ENCODE measurements at regions not wholly inside any gene's neighbourhood (a gene's known extent, or its start where the extent isn't known, plus 50 kb on each side); places are given as distances from the start of the nearest gene placed in this dataset.

DNA sequence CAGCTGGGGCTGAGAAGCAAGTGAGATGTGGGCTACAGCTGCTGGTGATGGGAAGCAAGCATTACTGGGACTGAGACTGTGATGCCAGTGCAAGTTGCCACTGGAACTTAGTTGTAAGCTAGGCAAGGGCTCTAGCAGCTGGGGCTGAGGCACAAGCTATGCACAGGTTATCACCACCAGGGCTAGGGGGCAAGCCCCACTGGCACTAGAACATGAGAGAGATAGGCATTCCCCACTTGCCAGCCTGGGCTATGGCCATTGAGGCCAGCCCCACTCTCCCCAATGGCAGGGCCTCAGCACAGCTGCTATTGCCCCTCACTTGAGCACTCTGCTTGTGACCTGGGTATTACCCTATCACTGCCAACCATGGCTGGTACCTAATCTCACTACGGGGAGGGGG, 130.8 kb upstream of the SMIM31 start:
- no peaks in the 10 kb centered on the region for H3K36me3 Mint-ChIP-seq
- TF ChIP-seq, protein P1, sequence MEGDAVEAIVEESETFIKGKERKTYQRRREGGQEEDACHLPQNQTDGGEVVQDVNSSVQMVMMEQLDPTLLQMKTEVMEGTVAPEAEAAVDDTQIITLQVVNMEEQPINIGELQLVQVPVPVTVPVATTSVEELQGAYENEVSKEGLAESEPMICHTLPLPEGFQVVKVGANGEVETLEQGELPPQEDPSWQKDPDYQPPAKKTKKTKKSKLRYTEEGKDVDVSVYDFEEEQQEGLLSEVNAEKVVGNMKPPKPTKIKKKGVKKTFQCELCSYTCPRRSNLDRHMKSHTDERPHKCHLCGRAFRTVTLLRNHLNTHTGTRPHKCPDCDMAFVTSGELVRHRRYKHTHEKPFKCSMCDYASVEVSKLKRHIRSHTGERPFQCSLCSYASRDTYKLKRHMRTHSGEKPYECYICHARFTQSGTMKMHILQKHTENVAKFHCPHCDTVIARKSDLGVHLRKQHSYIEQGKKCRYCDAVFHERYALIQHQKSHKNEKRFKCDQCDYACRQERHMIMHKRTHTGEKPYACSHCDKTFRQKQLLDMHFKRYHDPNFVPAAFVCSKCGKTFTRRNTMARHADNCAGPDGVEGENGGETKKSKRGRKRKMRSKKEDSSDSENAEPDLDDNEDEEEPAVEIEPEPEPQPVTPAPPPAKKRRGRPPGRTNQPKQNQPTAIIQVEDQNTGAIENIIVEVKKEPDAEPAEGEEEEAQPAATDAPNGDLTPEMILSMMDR (IDR thresholded peaks at IDR 0.05), result no peak
- no peak overlapping the region for H3K4me2 ChIP-seq (replicated peaks; ENCODE audit: extremely low read depth, low read length, poor library complexity, severe bottlenecking)
- H3K27me3 Mint-ChIP-seq (ENCODE audit: low read depth in 3 of 3), result no peaks in the 10 kb centered on the region
- peaks cover 12 to 14% of the 10 kb centered on the region in 2 donors for H3K9me3 ChIP-seq (replicated peaks in 1 of 2; ENCODE audit: control insufficient read depth in 1 of 2, insufficient read depth in 1 of 2, low read length in 2 of 2)
- H3K4me3 ChIP-seq (replicated peaks in 1 of 3; ENCODE audit: low read depth in 2 of 3, low read length in 3 of 3), result no peak overlapping the region
- no peaks in the 10 kb centered on the region for H4K20me1 ChIP-seq (ENCODE audit: insufficient read depth, low read length)
- peaks cover 3 to 13% (median 6%) of the 10 kb centered on the region in 7 donors for H3K9me3 Mint-ChIP-seq
- no peak overlapping the region for H2AFZ ChIP-seq (ENCODE audit: insufficient read depth, low read depth, low read length, poor library complexity, severe bottlenecking)
- H3K27ac Mint-ChIP-seq, result no peak overlapping the region
- H3K79me2 ChIP-seq (ENCODE audit: insufficient read depth, low read length), result no peaks in the 10 kb centered on the region
- H3K4me1 Mint-ChIP-seq, result no peaks in the 10 kb centered on the region
- intact Hi-C loops (cut with micrococcal nuclease), result no loop called here
- H3K36me3 ChIP-seq (replicated peaks in 1 of 2; ENCODE audit: control insufficient read depth in 1 of 2, insufficient read depth in 2 of 2, low read length in 2 of 2), result no peaks in the 10 kb centered on the region
- no peak overlapping the region for H3K9ac ChIP-seq (ENCODE audit: insufficient read depth, low read length, poor library complexity, severe bottlenecking)
- H3K4me3 Mint-ChIP-seq, result no peak overlapping the region
- no peaks in the 10 kb centered on the region for H3K4me1 ChIP-seq (ENCODE audit: control insufficient read depth in 1 of 2, insufficient read depth in 2 of 2, low read length in 2 of 2)
- no peaks in the 10 kb centered on the region for H3K27me3 ChIP-seq (ENCODE audit: control insufficient read depth in 2 of 2, insufficient read depth in 2 of 2, low read length in 2 of 2)
- DNase-seq, result no peak
- H3K27ac ChIP-seq (ENCODE audit: low read depth in 1 of 2, low read length in 2 of 2), result no peak overlapping the region
- WGBS (ENCODE audit: insufficient coverage), result 71% methylated on average over 1 of the region's 1 CpG

DNA sequence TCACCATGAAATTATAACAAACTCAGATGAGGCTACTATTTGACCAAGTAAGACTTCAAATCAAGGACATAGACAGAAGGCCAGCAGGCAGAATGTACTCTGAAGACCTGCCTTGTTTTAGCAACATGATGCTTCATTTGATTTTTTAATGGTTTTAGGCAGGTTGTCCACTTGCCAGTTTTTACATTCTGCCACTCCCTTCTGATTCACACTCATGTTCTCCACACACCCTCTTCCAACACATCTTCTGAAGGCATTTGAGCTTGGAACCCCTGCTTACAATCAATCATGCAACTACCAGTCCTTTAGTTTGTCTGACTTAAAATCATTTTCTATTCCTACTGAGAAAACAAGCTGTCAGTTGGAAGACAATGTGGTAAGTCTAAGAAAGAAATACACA, 114.9 kb upstream of the SMIM31 start:
- Histone ChIP-seq H3K4me1 (ENCODE audit: control insufficient read depth in 1 of 2, insufficient read depth in 2 of 2, low read length in 2 of 2) (no peaks in the 10 kb centered on the region), H3K36me3 (replicated peaks in 1 of 2; ENCODE audit: control insufficient read depth in 1 of 2, insufficient read depth in 2 of 2, low read length in 2 of 2) (no peaks in the 10 kb centered on the region), H3K4me3 (replicated peaks in 1 of 3; ENCODE audit: low read depth in 2 of 3, low read length in 3 of 3) (no peak overlapping the region), H4K20me1 (ENCODE audit: insufficient read depth, low read length) (no peaks in the 10 kb centered on the region), H3K9me3 (replicated peaks in 1 of 2; ENCODE audit: control insufficient read depth in 1 of 2, insufficient read depth in 1 of 2, low read length in 2 of 2) (no peaks in the 10 kb centered on the region), H3K27me3 (ENCODE audit: control insufficient read depth in 2 of 2, insufficient read depth in 2 of 2, low read length in 2 of 2) (no peaks in the 10 kb centered on the region), H3K4me2 (replicated peaks; ENCODE audit: extremely low read depth, low read length, poor library complexity, severe bottlenecking) (no peak overlapping the region), H3K27ac (ENCODE audit: low read depth in 1 of 2, low read length in 2 of 2) (no peak overlapping the region), H3K79me2 (ENCODE audit: insufficient read depth, low read length) (no peaks in the 10 kb centered on the region), H3K9ac (ENCODE audit: insufficient read depth, low read length, poor library complexity, severe bottlenecking) (no peak overlapping the region), H2AFZ (ENCODE audit: insufficient read depth, low read depth, low read length, poor library complexity, severe bottlenecking) (no peak overlapping the region)
- Mint-ChIP-seq H3K27me3 (ENCODE audit: low read depth in 3 of 3) (peaks cover 0 to 2% (median 0%) of the 10 kb centered on the region in 3 donors), H3K4me3 (no peak overlapping the region), H3K4me1 (no peaks in the 10 kb centered on the region), H3K36me3 (no peaks in the 10 kb centered on the region), H3K9me3 (peaks cover 0 to 7% (median 2%) of the 10 kb centered on the region in 7 donors), H3K27ac (no peak overlapping the region)
- DNase-seq, result no peak
- intact Hi-C loops (cut with micrococcal nuclease), result no loop called here
- TF ChIP-seq, protein P1 (IDR thresholded peaks at IDR 0.05), result no peak

Measured in CD14-positive monocyte (primary cell).